ENCODE measurements at regions not wholly inside any gene's neighbourhood (a gene's known extent, or its start where the extent isn't known, plus 50 kb on each side); places are given as distances from the start of the nearest gene placed in this dataset.

GRCh38 chr17:33944826-33945225, 310.3 kb upstream of the CCL2 start:
- Histone ChIP-seq H3K4me3 (no peak overlapping the region), H3K36me3 (ENCODE audit: low read depth, missing control alignments) (no peaks in the 10 kb centered on the region), H3K4me1 (no peaks in the 10 kb centered on the region), H3K27me3 (no peaks in the 10 kb centered on the region), H3K9me3 (no peaks in the 10 kb centered on the region), H3K27ac (no peak overlapping the region)
- WGBS, 2 donors, result 79 to 88% methylated on average over 2 of the region's 2 CpGs
- TF ChIP-seq, protein P1, sequence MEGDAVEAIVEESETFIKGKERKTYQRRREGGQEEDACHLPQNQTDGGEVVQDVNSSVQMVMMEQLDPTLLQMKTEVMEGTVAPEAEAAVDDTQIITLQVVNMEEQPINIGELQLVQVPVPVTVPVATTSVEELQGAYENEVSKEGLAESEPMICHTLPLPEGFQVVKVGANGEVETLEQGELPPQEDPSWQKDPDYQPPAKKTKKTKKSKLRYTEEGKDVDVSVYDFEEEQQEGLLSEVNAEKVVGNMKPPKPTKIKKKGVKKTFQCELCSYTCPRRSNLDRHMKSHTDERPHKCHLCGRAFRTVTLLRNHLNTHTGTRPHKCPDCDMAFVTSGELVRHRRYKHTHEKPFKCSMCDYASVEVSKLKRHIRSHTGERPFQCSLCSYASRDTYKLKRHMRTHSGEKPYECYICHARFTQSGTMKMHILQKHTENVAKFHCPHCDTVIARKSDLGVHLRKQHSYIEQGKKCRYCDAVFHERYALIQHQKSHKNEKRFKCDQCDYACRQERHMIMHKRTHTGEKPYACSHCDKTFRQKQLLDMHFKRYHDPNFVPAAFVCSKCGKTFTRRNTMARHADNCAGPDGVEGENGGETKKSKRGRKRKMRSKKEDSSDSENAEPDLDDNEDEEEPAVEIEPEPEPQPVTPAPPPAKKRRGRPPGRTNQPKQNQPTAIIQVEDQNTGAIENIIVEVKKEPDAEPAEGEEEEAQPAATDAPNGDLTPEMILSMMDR (IDR thresholded peaks at IDR 0.05), result no peak
- no peak for TF ChIP-seq POLR2A (IDR thresholded peaks at IDR 0.05)
- DNase-seq, result no peak
- intact Hi-C loops (cut with DNase I; ENCODE audit: low total_unique reads), result no loop called here

GRCh38 chr17:33945646-33946546, 309.2 kb upstream of the CCL2 start:
- no peak for TF ChIP-seq POLR2A (IDR thresholded peaks at IDR 0.05)
- TF ChIP-seq, protein P1 (IDR thresholded peaks at IDR 0.05), result no peak
- intact Hi-C loops (cut with DNase I; ENCODE audit: low total_unique reads), result no loop called here
- Histone ChIP-seq H3K4me1 (no peaks in the 10 kb centered on the region), H3K27ac (no peak overlapping the region), H3K36me3 (ENCODE audit: low read depth, missing control alignments) (no peaks in the 10 kb centered on the region), H3K9me3 (no peaks in the 10 kb centered on the region), H3K27me3 (no peaks in the 10 kb centered on the region), H3K4me3 (no peak overlapping the region)
- DNase-seq, result no peak
- WGBS, 2 donors, result 50 to 62% methylated on average over 6 of the region's 6 CpGs

GRCh38 chr17:33947762-33948161, 307.3 kb upstream of the CCL2 start:
- Histone ChIP-seq H3K36me3 (ENCODE audit: low read depth, missing control alignments) (no peaks in the 10 kb centered on the region), H3K9me3 (no peaks in the 10 kb centered on the region), H3K4me3 (no peak overlapping the region), H3K27ac (no peak overlapping the region), H3K4me1 (no peaks in the 10 kb centered on the region), H3K27me3 (no peaks in the 10 kb centered on the region)
- intact Hi-C loops (cut with DNase I; ENCODE audit: low total_unique reads), result no loop called here
- TF ChIP-seq, protein P1 (IDR thresholded peaks at IDR 0.05), result no peak
- no peak for TF ChIP-seq POLR2A (IDR thresholded peaks at IDR 0.05)
- DNase-seq, result no peak

DNA sequence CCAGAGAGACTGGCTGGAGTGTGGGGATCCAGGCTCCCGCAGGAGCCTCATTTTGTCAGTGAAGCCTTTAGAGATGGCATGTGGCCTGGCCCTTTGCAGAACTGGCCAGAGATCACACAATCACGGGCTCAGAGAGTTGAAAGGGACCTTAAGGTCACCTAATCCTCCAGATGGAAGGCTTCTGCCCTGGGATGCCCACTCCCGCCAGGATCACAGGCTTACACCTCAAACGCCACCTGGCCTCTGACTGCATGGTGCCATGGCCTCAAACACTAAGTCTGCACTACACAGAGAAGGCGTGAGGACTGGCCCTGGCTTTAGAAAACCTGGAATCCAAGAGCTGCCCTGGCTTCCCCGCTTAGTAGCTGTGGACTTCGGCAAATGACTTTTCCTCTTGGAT, 306.8 kb upstream of the CCL2 start:
- Histone ChIP-seq H3K4me1 (no peaks in the 10 kb centered on the region), H3K27me3 (no peaks in the 10 kb centered on the region), H3K36me3 (ENCODE audit: low read depth, missing control alignments) (no peaks in the 10 kb centered on the region), H3K4me3 (no peak overlapping the region), H3K9me3 (no peaks in the 10 kb centered on the region), H3K27ac (no peak overlapping the region)
- DNase-seq, result no peak
- intact Hi-C loops (cut with DNase I; ENCODE audit: low total_unique reads), result no loop called here
- WGBS, 2 donors, result 73 to 78% methylated on average over 4 to 7 of the region's 7 CpGs
- TF ChIP-seq POLR2A (IDR thresholded peaks at IDR 0.05), result no peak
- TF ChIP-seq, protein P1 (IDR thresholded peaks at IDR 0.05), result no peak

DNA sequence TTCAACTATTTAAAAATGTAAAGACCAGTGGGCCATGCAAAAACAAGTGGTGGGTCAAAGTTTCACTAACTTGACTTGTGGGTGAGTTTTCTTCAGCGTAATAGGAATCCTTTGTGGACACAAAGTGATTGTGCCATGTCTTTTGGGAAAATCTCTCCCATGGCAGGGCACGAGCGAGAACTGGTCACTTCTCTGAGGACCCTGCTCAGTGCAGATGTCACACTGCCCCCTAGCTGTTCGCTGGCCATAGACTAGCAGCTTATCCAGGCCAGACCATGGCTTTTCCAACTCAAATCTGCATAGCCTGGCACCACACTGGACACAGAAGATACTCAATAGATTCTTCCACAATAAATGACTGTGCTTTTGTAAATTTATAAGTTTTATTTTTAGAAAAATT, 306.0 kb upstream of the CCL2 start:
- no peak for DNase-seq
- 58 to 69% methylated on average over 4 of the region's 4 CpGs for WGBS, 2 donors
- intact Hi-C loops (cut with DNase I; ENCODE audit: low total_unique reads), result no loop called here
- H3K27me3 ChIP-seq, result no peaks in the 10 kb centered on the region
- H3K4me3 ChIP-seq, result no peak overlapping the region
- no peaks in the 10 kb centered on the region for H3K36me3 ChIP-seq (ENCODE audit: low read depth, missing control alignments)
- TF ChIP-seq, protein P1 (IDR thresholded peaks at IDR 0.05), result no peak
- no peak for TF ChIP-seq POLR2A (IDR thresholded peaks at IDR 0.05)
- no peaks in the 10 kb centered on the region for H3K9me3 ChIP-seq
- H3K27ac ChIP-seq, result no peak overlapping the region
- H3K4me1 ChIP-seq, result no peaks in the 10 kb centered on the region

All from testis (tissue), 2 donors.